22Rv1 (cell line): ENCODE measurements at regions not wholly inside any gene's neighbourhood (a gene's known extent, or its start where the extent isn't known, plus 50 kb on each side); places are given as distances from the start of the nearest gene placed in this dataset.

Source experiments
- H3K27ac ChIP-seq: fragments of 450-650 bp; 2 replicates; pipeline ENCODE4 v1.5.1; 2017
- ZFX ChIP-seq: fragments of 450-650 bp; IDR thresholded peaks from 2 replicates; pipeline ENCODE4 v1.6.1; 2017; ENCODE audit warnings: antibody characterized with exemption, borderline replicate concordance
- TF ChIP-seq, protein P1 (sequence below): fragments of 450-650 bp; IDR thresholded peaks from 2 replicates; pipeline ENCODE4 v1.5.1; 2017; ENCODE audit warnings: mild to moderate bottlenecking

DNA sequence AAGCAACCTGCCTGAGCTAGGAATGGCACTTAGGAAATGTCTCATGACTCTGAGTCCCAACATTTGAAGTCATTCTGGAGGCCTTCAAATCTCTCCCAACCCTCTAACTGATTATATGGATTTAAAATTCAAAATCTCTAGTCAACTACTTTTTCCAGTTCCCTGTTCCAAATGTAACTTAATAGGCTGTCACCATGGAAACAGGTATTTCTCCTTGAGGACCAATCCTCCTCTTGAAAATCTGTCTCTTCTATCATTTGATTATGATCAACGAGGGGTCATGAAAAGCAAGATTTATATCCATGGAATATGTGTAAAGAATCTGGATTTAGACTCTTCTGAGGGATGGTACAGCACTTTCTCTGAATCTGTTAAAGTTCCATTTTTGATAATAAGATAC is 127.3 kb upstream of the DTNBP1 start:
- no peak for TF ChIP-seq ZFX
- TF ChIP-seq, protein P1, sequence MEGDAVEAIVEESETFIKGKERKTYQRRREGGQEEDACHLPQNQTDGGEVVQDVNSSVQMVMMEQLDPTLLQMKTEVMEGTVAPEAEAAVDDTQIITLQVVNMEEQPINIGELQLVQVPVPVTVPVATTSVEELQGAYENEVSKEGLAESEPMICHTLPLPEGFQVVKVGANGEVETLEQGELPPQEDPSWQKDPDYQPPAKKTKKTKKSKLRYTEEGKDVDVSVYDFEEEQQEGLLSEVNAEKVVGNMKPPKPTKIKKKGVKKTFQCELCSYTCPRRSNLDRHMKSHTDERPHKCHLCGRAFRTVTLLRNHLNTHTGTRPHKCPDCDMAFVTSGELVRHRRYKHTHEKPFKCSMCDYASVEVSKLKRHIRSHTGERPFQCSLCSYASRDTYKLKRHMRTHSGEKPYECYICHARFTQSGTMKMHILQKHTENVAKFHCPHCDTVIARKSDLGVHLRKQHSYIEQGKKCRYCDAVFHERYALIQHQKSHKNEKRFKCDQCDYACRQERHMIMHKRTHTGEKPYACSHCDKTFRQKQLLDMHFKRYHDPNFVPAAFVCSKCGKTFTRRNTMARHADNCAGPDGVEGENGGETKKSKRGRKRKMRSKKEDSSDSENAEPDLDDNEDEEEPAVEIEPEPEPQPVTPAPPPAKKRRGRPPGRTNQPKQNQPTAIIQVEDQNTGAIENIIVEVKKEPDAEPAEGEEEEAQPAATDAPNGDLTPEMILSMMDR: no peak
- no peak overlapping the region for H3K27ac ChIP-seq

GRCh38 chr6:15786846-15787245 is 124.0 kb upstream of the DTNBP1 start:
- no peak overlapping the region for H3K27ac ChIP-seq
- TF ChIP-seq ZFX: no peak
- TF ChIP-seq, protein P1: no peak

DNA sequence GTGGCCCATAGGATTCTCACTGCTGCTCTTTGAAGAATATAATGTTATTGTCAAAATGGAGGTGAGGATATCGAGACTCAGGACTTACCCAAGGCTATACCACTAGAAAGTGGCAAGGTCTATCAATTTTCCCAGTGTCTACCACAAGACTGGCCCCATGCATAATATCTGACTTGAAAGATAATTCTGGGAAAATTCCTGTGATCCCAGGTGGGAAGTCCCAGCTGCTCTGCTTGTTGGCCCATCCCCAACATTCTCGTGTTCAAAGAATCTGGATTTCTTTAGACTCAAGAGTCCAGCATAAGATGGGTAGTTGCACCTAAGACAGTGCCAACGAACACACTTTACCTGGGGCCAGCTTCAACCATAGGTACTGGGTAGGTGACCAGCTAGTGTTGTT is 120.7 kb upstream of the DTNBP1 start:
- TF ChIP-seq ZFX: no peak
- TF ChIP-seq, protein P1: no peak
- H3K27ac ChIP-seq: no peak overlapping the region

- TF ChIP-seq, protein P1: no peak
- no peak for TF ChIP-seq ZFX
Measured at GRCh38 chr6:15781890-15782289, 119.1 kb upstream of the DTNBP1 start.

DNA sequence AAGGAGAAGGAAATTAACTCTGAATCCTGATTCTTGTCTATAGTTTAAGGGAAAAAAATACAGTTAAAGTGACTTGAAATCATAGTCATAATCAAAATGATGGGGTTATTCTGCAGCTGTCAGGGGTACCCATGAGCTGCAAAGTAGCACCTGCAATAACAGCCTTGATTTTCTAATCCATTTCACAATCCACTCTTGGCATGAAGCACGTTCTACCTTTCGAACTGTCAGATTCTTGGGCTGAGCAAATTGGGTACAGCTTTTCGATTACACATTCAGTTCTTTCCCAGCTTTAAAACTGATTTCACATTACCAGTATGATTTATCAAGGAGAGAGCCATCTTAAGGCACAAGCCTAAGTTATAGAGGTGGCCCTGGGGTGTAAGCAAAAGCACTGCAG is 118.5 kb upstream of the DTNBP1 start:
- TF ChIP-seq ZFX: no peak
- TF ChIP-seq, protein P1: no peak
- no peak overlapping the region for H3K27ac ChIP-seq

More at GRCh38 chr6:15781890-15782289, 119.1 kb upstream of the DTNBP1 start:
- no peak overlapping the region for H3K27ac ChIP-seq

GRCh38 chr6:15780437-15780836 is 117.6 kb upstream of the DTNBP1 start:
- TF ChIP-seq, protein P1: no peak
- no peak for TF ChIP-seq ZFX
- H3K27ac ChIP-seq: no peak overlapping the region

GRCh38 chr6:15779726-15780125 is 116.9 kb upstream of the DTNBP1 start:
- no peak overlapping the region for H3K27ac ChIP-seq
- no peak for TF ChIP-seq ZFX
- TF ChIP-seq, protein P1: no peak
